ENCODE measurements at regions not wholly inside any gene's neighbourhood (a gene's known extent, or its start where the extent isn't known, plus 50 kb on each side); places are given as distances from the start of the nearest gene placed in this dataset.

DNA sequence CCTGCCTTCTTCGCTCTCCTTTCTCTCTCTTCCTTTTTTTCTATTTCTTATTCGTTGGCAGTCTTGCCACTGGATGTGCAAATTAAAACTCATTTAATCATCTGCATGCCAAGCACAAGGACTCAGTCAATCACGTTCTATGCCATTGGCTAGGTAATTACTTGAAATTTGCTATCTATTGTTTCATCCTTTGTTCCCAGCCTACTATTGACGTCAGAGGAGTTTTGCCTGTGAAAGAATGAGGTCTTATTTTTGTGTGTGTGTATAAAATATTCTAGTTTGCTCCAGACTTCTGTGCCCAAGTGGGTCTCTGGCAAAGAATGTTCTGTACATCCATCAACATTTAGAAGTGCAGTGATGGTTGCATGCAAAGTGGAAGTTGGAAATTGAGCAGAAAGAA lies 132.3 kb upstream of the DOK5 start:
- H4K20me1 ChIP-seq (ENCODE audit: insufficient read depth, low read length) = no peaks in the 10 kb centered on the region
- no peaks in the 10 kb centered on the region for H3K9me3 ChIP-seq (replicated peaks in 1 of 2; ENCODE audit: control insufficient read depth in 1 of 2, insufficient read depth in 1 of 2, low read length in 2 of 2)
- H3K27me3 ChIP-seq (ENCODE audit: control insufficient read depth in 2 of 2, insufficient read depth in 2 of 2, low read length in 2 of 2) = no peaks in the 10 kb centered on the region
- no peak overlapping the region for H3K27ac Mint-ChIP-seq
- no peak overlapping the region for H3K4me3 ChIP-seq (replicated peaks in 1 of 3; ENCODE audit: low read depth in 2 of 3, low read length in 3 of 3)
- H3K4me3 Mint-ChIP-seq = no peak overlapping the region
- peaks cover 3% of the 10 kb centered on the region for H3K4me1 Mint-ChIP-seq
- H3K36me3 ChIP-seq (replicated peaks in 1 of 2; ENCODE audit: control insufficient read depth in 1 of 2, insufficient read depth in 2 of 2, low read length in 2 of 2) = no peaks in the 10 kb centered on the region
- 73% methylated on average over 2 of the region's 4 CpGs for WGBS (ENCODE audit: insufficient coverage)
- TF ChIP-seq, protein P1, sequence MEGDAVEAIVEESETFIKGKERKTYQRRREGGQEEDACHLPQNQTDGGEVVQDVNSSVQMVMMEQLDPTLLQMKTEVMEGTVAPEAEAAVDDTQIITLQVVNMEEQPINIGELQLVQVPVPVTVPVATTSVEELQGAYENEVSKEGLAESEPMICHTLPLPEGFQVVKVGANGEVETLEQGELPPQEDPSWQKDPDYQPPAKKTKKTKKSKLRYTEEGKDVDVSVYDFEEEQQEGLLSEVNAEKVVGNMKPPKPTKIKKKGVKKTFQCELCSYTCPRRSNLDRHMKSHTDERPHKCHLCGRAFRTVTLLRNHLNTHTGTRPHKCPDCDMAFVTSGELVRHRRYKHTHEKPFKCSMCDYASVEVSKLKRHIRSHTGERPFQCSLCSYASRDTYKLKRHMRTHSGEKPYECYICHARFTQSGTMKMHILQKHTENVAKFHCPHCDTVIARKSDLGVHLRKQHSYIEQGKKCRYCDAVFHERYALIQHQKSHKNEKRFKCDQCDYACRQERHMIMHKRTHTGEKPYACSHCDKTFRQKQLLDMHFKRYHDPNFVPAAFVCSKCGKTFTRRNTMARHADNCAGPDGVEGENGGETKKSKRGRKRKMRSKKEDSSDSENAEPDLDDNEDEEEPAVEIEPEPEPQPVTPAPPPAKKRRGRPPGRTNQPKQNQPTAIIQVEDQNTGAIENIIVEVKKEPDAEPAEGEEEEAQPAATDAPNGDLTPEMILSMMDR (IDR thresholded peaks at IDR 0.05) = no peak
- H3K4me2 ChIP-seq (replicated peaks; ENCODE audit: extremely low read depth, low read length, poor library complexity, severe bottlenecking) = no peak overlapping the region
- no peaks in the 10 kb centered on the region for H3K79me2 ChIP-seq (ENCODE audit: insufficient read depth, low read length)
- peaks cover 0 to 2% (median 0%) of the 10 kb centered on the region in 3 donors for H3K27me3 Mint-ChIP-seq (ENCODE audit: low read depth in 3 of 3)
- DNase-seq = no peak
- no peaks in the 10 kb centered on the region for H3K36me3 Mint-ChIP-seq
- no peak overlapping the region for H3K9ac ChIP-seq (ENCODE audit: insufficient read depth, low read length, poor library complexity, severe bottlenecking)
- intact Hi-C loops (cut with micrococcal nuclease) = no loop called here
- H3K4me1 ChIP-seq (ENCODE audit: control insufficient read depth in 1 of 2, insufficient read depth in 2 of 2, low read length in 2 of 2) = no peaks in the 10 kb centered on the region
- no peak overlapping the region for H2AFZ ChIP-seq (ENCODE audit: insufficient read depth, low read depth, low read length, poor library complexity, severe bottlenecking)
- no peak overlapping the region for H3K27ac ChIP-seq (ENCODE audit: low read depth in 1 of 2, low read length in 2 of 2)
- peaks cover 0 to 3% (median 0%) of the 10 kb centered on the region in 7 donors for H3K9me3 Mint-ChIP-seq

DNA sequence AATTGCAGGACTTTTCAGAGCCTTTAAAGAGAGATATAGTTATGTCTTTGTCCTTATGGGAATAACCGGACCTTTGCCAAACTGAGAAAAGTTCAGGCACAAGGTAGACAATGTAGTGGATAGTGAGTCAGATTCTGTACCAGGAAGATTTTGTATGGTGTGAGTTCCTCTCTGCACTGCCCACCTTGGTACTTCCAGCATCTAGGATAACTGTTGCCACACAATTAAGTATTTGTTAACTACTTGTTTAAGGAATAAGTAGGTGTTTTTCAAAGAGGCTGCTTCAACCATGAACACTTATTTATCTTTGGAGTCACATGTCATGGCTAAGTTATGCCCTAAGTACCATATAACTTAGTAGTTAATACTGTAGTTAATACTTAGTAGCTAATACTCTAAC lies 131.8 kb upstream of the DOK5 start:
- H3K79me2 ChIP-seq (ENCODE audit: insufficient read depth, low read length) = no peaks in the 10 kb centered on the region
- Mint-ChIP-seq H3K4me3 (no peak overlapping the region), H3K9me3 (peaks cover 0 to 6% (median 1%) of the 10 kb centered on the region in 7 donors), H3K4me1 (peaks cover 3% of the 10 kb centered on the region), H3K27ac (no peak overlapping the region), H3K36me3 (no peaks in the 10 kb centered on the region), H3K27me3 (ENCODE audit: low read depth in 3 of 3) (peaks cover 0 to 2% (median 0%) of the 10 kb centered on the region in 3 donors)
- no peaks in the 10 kb centered on the region for H3K9me3 ChIP-seq (replicated peaks in 1 of 2; ENCODE audit: control insufficient read depth in 1 of 2, insufficient read depth in 1 of 2, low read length in 2 of 2)
- H3K4me1 ChIP-seq (ENCODE audit: control insufficient read depth in 1 of 2, insufficient read depth in 2 of 2, low read length in 2 of 2) = no peaks in the 10 kb centered on the region
- H3K9ac ChIP-seq (ENCODE audit: insufficient read depth, low read length, poor library complexity, severe bottlenecking) = no peak overlapping the region
- no peak overlapping the region for H3K4me3 ChIP-seq (replicated peaks in 1 of 3; ENCODE audit: low read depth in 2 of 3, low read length in 3 of 3)
- no peaks in the 10 kb centered on the region for H3K36me3 ChIP-seq (replicated peaks in 1 of 2; ENCODE audit: control insufficient read depth in 1 of 2, insufficient read depth in 2 of 2, low read length in 2 of 2)
- H3K27me3 ChIP-seq (ENCODE audit: control insufficient read depth in 2 of 2, insufficient read depth in 2 of 2, low read length in 2 of 2) = no peaks in the 10 kb centered on the region
- no peak overlapping the region for H2AFZ ChIP-seq (ENCODE audit: insufficient read depth, low read depth, low read length, poor library complexity, severe bottlenecking)
- no peak overlapping the region for H3K27ac ChIP-seq (ENCODE audit: low read depth in 1 of 2, low read length in 2 of 2)
- intact Hi-C loops (cut with micrococcal nuclease) = no loop called here
- WGBS (ENCODE audit: insufficient coverage) = 88% methylated on average over 1 of the region's 1 CpG
- H4K20me1 ChIP-seq (ENCODE audit: insufficient read depth, low read length) = no peaks in the 10 kb centered on the region
- no peak for DNase-seq
- no peak overlapping the region for H3K4me2 ChIP-seq (replicated peaks; ENCODE audit: extremely low read depth, low read length, poor library complexity, severe bottlenecking)
- TF ChIP-seq, protein P1 (IDR thresholded peaks at IDR 0.05) = no peak

Data from CD14-positive monocyte (primary cell).